ENCODE measurements at regions not wholly inside any gene's neighbourhood (a gene's known extent, or its start where the extent isn't known, plus 50 kb on each side); places are given as distances from the start of the nearest gene placed in this dataset.

GRCh38 chr18:78914249-78914935, 65.2 kb upstream of the SALL3 start:
- DNase-seq (ENCODE audit: low read depth in 4 of 4, low spot score in 3 of 4): no peak

GRCh38 chr18:78915446-78916008, 64.1 kb upstream of the SALL3 start:
- DNase-seq (ENCODE audit: low read depth in 4 of 4, low spot score in 3 of 4): no peak

- no peak for DNase-seq (ENCODE audit: low read depth in 4 of 4, low spot score in 3 of 4)
These were observed 60.9 kb upstream of the SALL3 start for GRCh38 chr18:78918707-78919106.

GRCh38 chr18:78919956-78920355, 59.7 kb upstream of the SALL3 start:
- no peak for DNase-seq (ENCODE audit: low read depth in 4 of 4, low spot score in 3 of 4)

- DNase-seq (ENCODE audit: low read depth in 4 of 4, low spot score in 3 of 4): peak; percentile 28 to 44 (median 42)
These were observed 59.0 kb upstream of the SALL3 start for GRCh38 chr18:78920456-78921138.

GRCh38 chr18:78922856-78923255, 56.8 kb upstream of the SALL3 start:
- no peak for DNase-seq (ENCODE audit: low read depth in 4 of 4, low spot score in 3 of 4)

GRCh38 chr18:78924301-78924700, 55.3 kb upstream of the SALL3 start:
- no peak for DNase-seq (ENCODE audit: low read depth in 4 of 4, low spot score in 3 of 4)

GRCh38 chr18:78924786-78925540, 54.7 kb upstream of the SALL3 start:
- no peak for DNase-seq (ENCODE audit: low read depth in 4 of 4, low spot score in 3 of 4)

- no peak for DNase-seq (ENCODE audit: low read depth in 4 of 4, low spot score in 3 of 4)
These were observed 53.9 kb upstream of the SALL3 start for GRCh38 chr18:78925557-78926242.

GRCh38 chr18:78926243-78926615, 53.4 kb upstream of the SALL3 start:
- no peak for DNase-seq (ENCODE audit: low read depth in 4 of 4, low spot score in 3 of 4)

GRCh38 chr18:78927156-78927555, 52.5 kb upstream of the SALL3 start:
- no peak for DNase-seq (ENCODE audit: low read depth in 4 of 4, low spot score in 3 of 4)

- no peak for DNase-seq (ENCODE audit: low read depth in 4 of 4, low spot score in 3 of 4)
These were observed 52.0 kb upstream of the SALL3 start for GRCh38 chr18:78927616-78928015.

- no peak for DNase-seq (ENCODE audit: low read depth in 4 of 4, low spot score in 3 of 4)
These were observed 51.5 kb upstream of the SALL3 start for GRCh38 chr18:78928076-78928475.

GRCh38 chr18:78929516-78929915, 50.1 kb upstream of the SALL3 start:
- DNase-seq (ENCODE audit: low read depth in 4 of 4, low spot score in 3 of 4): no peak
